Motor neuron (in vitro differentiated cells): ENCODE measurements at regions not wholly inside any gene's neighbourhood (a gene's known extent, or its start where the extent isn't known, plus 50 kb on each side); places are given as distances from the start of the nearest gene placed in this dataset.
"Not testable (repeated sequence)": the region's sequence is repeated elsewhere in the genome, so short reads cannot be mapped to it uniquely, and the experiment has no call there.

Source experiments
- ATAC-seq, 8 experiments: fragments of 200-7000 bp; cut with Tn5 transposase; replicated peaks in 6 of 8; 2 replicates each; pipeline ENCODE4 v1.8.0; 2021; ENCODE audit warnings: mild to moderate bottlenecking in 8 of 8, moderate library complexity in 8 of 8
- H3K27ac ChIP-seq, 2 donors: fragments of 250-450 bp; sonication (Bioruptor Pico); 2 replicates each; pipeline ENCODE4 v1.9.0; 2021; ENCODE audit warnings: antibody characterized with exemption in 2 of 2, mild to moderate bottlenecking in 2 of 2, moderate library complexity in 1 of 2
- H3K4me1 ChIP-seq, 2 donors: fragments of 250-450 bp; sonication (Bioruptor Pico); replicated peaks in 1 of 2; 2 replicates each; pipeline ENCODE4 v1.6.1; 2021; ENCODE audit warnings: antibody characterized with exemption in 2 of 2, mild to moderate bottlenecking in 2 of 2, moderate library complexity in 1 of 2
- H3K4me3 ChIP-seq, 5 donors: fragments of 250-450 bp; sonication (Bioruptor Pico); 2 replicates each; pipeline ENCODE4 v1.9.0; 2021; ENCODE audit warnings: antibody characterized with exemption in 5 of 5, mild to moderate bottlenecking in 5 of 5, moderate library complexity in 4 of 5
- WGBS, 10 experiments: fragments of 450-650 bp; shearing (Covaris generic); methylation state at CpG; one replicate each; pipeline ENCODE4 v1.0.0; 2022; 5-methylcytosine and 5-hydroxymethylcytosine counted together
- in situ Hi-C, 9 experiments: fragments of 400-800 bp; cut with MboI; loops; one replicate each; pipeline ENCODE4 v1.15.0; 2021; ENCODE audit warnings: low sequenced_read_pairs in 9 of 9, low pct_unique_long_range_greater_than_20kb in 2 of 9; ENCODE audit not compliant: unreplicated experiment in 9 of 9

DNA sequence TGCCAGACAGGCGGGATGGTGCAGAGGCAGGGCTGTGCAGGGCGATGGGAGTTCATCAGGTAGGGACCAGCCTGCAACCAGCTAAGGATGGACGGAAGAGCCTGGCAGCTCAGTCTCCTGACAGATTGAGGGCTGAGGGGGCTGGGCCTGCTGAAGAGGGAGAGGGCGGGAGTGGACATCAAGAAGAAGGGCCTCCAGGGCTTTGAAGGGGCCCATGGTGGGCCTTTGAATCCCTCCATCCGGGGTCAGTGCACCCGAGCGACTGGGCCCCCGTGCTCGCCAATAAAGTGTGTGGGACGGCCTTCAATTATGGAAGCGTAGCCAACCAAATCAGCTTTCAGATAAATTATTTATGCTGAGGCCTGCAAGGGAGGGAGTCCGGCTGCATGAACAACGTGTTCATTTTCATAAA is 431.2 kb downstream of the RPS24 start:
- Histone ChIP-seq H3K4me3 (no peak overlapping the region), H3K27ac (peak overlapping the region; percentile 86 to 91), H3K4me1 (peaks cover 26 to 31% of the 10 kb centered on the region in 2 donors)
- ATAC-seq, result peak in 5 of 8 experiments; percentile 93 to 94 (median 94)
- in situ Hi-C loops, result no loop called here
- WGBS, 10 experiments, result 0 to 80% (median 40%) methylated on average over 1 to 5 of the region's 13 CpGs; no CpG with 5 or more reads in 6 of the 10 experiments

DNA sequence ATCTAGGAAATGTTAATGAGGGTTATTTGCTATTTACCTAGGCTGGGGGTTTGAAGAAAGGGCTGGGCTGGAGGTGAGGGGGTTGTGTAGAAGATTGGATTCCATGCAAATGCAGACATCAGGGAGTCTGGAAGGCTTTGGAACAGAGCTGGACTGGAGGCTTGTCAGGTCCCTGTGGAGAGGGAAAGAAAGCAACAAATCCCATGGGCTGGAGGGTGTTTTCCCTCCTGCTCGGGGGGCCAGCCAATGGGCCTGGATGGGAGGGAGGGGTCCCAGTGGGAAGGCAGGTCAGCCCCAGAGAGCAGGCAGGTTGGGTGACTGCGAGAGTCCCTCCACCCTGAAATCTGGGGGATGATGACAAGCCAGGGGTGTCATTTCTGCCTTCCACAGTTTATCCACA is 431.8 kb downstream of the RPS24 start:
- 40 to 60% methylated on average over 1 of the region's 2 CpGs; no CpG with 5 or more reads in 8 of the 10 experiments for WGBS, 10 experiments
- H3K27ac ChIP-seq, result peak overlapping the region; percentile 86 to 91
- peak in 5 of 8 experiments; percentile 41 to 55 (median 48) for ATAC-seq

DNA sequence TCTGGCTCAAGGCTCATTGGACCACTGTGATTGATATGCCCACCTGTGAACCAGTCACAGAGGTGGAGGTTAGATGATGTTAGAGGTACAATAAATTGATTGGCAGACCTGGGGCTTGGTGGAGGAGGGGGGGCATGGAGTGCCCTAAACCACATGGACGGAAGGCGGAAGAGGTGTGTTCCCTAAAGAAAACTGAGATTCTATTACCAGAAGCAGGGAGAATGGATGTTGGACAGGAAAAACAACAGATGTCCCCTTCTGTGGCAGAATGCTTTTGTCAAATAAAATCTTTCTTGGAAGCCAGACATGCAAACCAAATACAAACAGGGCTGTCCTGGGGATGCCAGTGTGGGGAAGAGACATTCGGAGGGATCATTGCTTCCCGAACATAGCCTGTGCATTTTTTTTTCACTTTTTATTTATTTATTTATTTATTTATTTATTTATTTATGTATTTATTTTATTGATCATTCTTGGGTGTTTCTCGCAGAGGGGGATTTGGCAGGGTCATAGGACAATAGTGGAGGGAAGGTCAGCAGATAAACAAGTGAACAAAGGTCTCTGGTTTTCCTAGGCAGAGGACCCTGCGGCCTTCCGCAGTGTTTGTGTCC is 433.9 kb downstream of the RPS24 start:
- Histone ChIP-seq H3K27ac (no peak overlapping the region), H3K4me3 (no peak overlapping the region), H3K4me1 (peaks cover 36 to 38% of the 10 kb centered on the region in 2 donors)
- WGBS, 10 experiments, result 53 to 100% (median 100%) methylated on average over 1 to 3 of the region's 7 CpGs; no CpG with 5 or more reads in 3 of the 10 experiments
- no peak for ATAC-seq
- in situ Hi-C loops, result no loop called here

More for the DNA sequence above, 431.8 kb downstream of the RPS24 start:
- in situ Hi-C loops, result no loop called here
- Histone ChIP-seq H3K4me3 (no peak overlapping the region), H3K4me1 (peaks cover 26 to 31% of the 10 kb centered on the region in 2 donors)

DNA sequence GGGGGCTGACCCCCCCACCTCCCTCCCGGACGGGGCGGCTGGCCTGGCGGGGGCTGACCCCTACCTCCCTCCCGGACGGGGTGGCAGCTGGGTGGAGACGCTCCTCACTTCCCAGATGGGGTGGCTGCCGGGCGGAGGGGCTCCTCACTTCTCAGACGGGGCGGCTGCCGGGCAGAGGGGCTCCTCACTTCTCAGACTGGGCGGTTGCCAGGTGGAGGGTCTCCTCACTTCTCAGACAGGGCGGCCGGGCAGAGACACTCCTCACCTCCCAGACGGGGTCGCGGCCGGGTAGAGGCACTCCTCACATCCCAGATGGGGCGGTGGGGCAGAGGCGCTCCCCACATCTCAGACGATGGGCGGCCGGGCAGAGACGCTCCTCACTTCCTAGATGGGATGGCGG is 435.1 kb downstream of the RPS24 start:
- ATAC-seq, H3K27ac ChIP-seq, in situ Hi-C loops, H3K4me3 ChIP-seq: not testable (repeated sequence)
- peaks cover 46 to 47% of the 10 kb centered on the region in 2 donors for H3K4me1 ChIP-seq
- WGBS, 10 experiments, result no CpG with 5 or more reads among the region's 26 CpGs

DNA sequence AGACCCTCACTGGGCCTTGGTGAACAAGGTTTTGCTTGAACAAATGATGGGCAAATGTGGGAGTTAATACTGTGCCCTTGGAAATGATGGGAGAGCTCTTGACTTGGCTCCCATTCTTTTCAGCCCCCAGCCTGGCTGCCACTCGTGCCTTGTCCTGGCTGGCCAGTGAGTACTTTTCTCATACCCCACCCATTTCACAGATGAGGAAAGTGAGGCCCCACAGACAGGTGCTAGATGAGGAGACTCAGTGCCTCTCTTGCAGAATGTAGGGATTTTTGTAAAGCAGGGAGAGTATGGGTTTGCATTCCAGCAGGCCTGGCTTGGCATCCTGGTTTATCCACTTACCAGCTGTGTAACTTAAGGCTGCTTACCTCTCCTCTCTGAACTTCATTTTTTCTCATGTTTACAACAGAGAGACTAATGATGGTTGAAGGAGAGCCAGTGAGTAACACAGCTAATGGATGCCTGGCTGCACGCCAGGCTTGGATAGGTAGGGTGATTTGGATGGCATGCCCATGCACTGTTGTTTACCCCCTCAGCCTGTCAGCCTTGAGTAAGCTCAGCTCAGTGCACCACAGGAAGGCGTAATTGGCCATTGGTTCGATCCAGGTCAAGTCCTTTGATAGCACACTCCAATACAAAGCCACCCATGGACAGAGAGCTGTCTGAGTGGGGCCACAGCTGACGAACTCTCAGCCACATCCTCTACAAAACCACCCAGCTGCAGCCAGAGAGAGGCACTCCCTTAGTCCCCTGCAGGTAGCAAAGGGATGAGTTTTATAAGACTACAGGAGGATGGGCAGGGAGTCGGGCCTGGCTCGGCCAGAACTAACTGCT is 436.8 kb downstream of the RPS24 start:
- WGBS, 10 experiments, result 20 to 94% (median 66%) methylated on average over 1 to 5 of the region's 7 CpGs; no CpG with 5 or more reads in 2 of the 10 experiments
- H3K27ac ChIP-seq, result no peak overlapping the region
- peaks cover 32 to 36% of the 10 kb centered on the region in 2 donors for H3K4me1 ChIP-seq
- no peak for ATAC-seq
- in situ Hi-C loops, result no loop called here
- H3K4me3 ChIP-seq, result no peak overlapping the region

DNA sequence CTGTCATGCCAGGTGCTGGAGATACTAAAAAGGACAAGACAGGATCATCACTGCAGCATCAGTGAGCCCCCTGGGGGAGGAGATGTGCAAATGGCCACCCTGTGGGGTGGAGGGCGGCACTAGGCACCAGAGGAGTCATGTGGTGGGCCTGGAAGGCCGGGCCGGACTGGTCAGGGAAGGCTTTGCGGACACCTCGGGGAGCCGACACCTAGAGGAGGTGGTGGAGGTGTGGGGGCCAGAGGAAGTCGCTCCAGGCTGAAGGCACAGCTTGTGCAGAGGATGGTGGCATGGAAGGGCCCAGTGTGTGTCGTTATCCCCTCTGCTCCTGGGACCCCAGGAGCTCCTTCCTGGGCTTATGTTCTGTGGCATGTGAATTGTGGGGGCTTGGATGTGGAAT is 437.7 kb downstream of the RPS24 start:
- in situ Hi-C loops, result no loop called here
- ATAC-seq, result no peak
- no peak overlapping the region for H3K4me3 ChIP-seq
- peaks cover 31 to 37% of the 10 kb centered on the region in 2 donors for H3K4me1 ChIP-seq
- 80 to 100% methylated on average over 1 to 5 of the region's 8 CpGs; no CpG with 5 or more reads in 8 of the 10 experiments for WGBS, 10 experiments
- H3K27ac ChIP-seq, result peak overlapping the region; percentile 5 to 47

DNA sequence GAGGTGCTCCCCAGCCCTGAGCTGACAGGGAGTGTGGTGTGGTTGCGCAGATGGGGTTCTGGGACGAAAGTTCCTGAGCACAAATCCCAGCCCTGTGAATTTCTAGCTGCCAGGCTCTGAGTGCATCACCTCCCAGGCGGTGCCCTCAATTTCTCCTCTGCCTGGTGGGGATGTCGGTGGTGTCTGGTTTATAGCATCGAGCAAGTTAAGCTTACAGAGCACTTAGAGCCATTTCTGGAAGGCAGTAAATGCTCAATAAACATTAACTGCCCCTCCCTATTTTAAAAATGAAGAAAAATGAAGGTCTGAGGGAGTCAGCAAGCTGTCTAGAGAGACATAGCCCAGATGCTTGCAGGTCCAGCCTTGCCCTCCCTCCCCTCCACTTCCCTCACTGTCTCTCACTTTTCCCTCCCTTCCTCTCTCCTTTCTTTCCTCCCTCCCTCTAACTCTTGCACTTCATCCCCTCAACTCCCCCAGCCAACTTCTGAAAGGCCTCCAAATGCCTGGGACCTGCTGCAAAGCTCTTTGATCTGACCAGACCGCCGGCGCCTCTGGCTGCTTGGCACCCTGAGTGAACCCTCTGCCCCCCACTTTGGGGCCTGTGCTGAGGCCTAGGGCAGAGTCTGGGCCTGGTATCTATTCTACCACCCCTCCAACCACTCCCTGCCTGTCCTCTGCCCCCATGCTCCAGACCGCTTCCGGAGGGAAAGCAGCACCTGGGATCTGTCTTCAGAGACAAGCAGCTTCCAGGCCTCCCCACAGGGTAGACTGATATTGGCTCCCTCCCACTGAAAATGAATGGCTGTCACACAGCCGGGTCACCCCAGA is 438.3 kb downstream of the RPS24 start:
- in situ Hi-C loops, result no loop called here
- 0 to 90% (median 71%) methylated on average over 1 to 2 of the region's 11 CpGs; no CpG with 5 or more reads in 6 of the 10 experiments for WGBS, 10 experiments

DNA sequence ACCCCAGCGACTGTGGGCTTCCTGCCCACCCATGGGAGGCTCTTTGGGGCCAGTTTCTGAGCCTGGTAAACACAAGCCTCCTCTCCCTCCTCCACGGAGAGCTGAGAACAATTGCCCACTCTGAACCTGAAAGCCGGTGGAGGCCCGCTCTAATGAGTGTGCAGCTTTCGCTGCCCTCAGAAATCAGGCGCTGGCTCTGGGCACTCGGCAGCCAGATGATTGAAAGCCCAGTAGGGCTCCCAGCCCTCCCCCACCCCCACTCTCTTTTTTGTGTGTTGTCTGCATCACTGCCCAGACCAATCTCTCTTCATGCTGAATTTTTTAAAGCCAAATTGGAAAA is 438.9 kb downstream of the RPS24 start:
- H3K27ac ChIP-seq, result peak overlapping the region; percentile 64 to 78
- H3K4me1 ChIP-seq, result peaks cover 28 to 41% of the 10 kb centered on the region in 2 donors
- ATAC-seq, result peak in 5 of 8 experiments; percentile 76 to 90 (median 86)
- in situ Hi-C loops, result no loop called here
- WGBS, 10 experiments, result 0 to 81% (median 32%) methylated on average over 1 to 4 of the region's 7 CpGs; no CpG with 5 or more reads in 5 of the 10 experiments
- no peak overlapping the region for H3K4me3 ChIP-seq

More for the DNA sequence above, 438.3 kb downstream of the RPS24 start:
- Histone ChIP-seq H3K27ac (peak overlapping the region; percentile 64 to 78), H3K4me1 (peaks cover 28 to 41% of the 10 kb centered on the region in 2 donors), H3K4me3 (no peak overlapping the region)
- ATAC-seq, result peak in 5 of 8 experiments; percentile 30 to 59 (median 55)

DNA sequence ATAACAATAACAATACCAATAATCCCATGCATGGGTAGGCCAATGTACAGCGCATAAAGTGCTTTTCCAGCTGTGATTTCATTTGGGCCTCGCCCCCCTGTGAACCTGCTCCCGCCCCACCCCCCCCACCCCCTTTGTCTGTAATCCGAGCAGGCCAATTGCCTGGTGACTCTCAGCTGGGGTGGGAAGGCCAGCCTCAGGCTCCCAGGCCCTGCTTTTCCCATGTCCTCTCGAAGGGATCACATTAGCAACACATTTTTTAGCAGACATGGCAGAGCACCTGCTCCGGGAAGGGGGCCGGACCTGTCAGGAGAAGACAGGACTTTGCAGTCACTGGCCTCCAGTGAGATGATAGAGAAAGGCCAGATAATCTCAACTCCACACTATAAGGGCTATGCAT is 439.3 kb downstream of the RPS24 start:
- 6 to 50% (median 22%) methylated on average over 3 of the region's 7 CpGs; no CpG with 5 or more reads in 7 of the 10 experiments for WGBS, 10 experiments
- in situ Hi-C loops, result no loop called here
- peak in 2 of 8 experiments; percentile 6 to 18 for ATAC-seq
- H3K4me1 ChIP-seq, result peaks cover 28 to 41% of the 10 kb centered on the region in 2 donors
- H3K27ac ChIP-seq, result peak overlapping the region; percentile 25 to 66
- H3K4me3 ChIP-seq, result no peak overlapping the region

DNA sequence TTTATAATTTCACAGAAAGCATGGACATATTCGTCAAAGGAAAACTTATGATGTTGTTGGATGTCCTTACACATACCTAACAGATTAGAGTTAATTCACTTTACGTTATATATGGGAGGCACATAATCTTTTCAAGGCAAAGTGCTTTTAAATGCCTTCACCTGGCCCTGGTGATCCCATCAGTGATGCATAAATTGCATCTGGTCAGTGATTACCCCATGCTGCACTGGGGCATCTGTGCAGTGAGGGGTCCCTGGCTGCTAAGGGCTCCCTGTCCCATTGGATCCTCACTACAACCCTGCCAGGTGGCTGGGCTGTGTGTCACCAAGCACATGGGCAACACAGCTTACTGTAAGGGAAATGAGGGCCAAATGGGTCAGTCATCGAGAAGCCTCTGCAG is 441.1 kb downstream of the RPS24 start:
- H3K4me1 ChIP-seq, result peaks cover 28 to 41% of the 10 kb centered on the region in 2 donors
- no peak overlapping the region for H3K4me3 ChIP-seq
- WGBS, 10 experiments, result 56 to 96% (median 89%) methylated on average over 2 to 3 of the region's 3 CpGs; no CpG with 5 or more reads in 1 of the 10 experiments
- ATAC-seq, result no peak
- no peak overlapping the region for H3K27ac ChIP-seq
- in situ Hi-C loops, result no loop called here

DNA sequence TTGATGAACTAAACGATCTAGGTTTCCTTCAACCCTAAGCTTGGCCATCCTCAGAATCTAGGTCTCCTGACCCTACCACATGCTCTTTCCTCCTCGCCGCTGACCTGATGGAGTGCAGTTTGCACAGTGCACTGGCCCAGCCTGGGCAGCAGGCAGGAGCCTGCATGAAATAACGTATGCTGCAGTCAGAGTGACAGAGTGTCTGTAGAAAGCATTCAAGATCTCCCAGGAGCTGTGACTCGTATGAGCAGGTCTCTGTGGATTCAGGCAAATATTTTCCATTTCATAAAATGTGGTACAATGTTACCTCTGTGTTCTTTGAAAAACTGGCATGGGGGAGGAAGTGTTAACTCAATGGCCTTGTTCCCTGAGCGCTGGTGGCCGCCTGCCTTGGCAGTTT is 441.8 kb downstream of the RPS24 start:
- ATAC-seq, result peak in 5 of 8 experiments; percentile 42 to 86 (median 59)
- Histone ChIP-seq H3K4me3 (no peak overlapping the region), H3K4me1 (peaks cover 28 to 41% of the 10 kb centered on the region in 2 donors), H3K27ac (peak overlapping the region in 1 of 2 donors; percentile 17)
- WGBS, 10 experiments, result 67 to 100% (median 84%) methylated on average over 1 to 7 of the region's 7 CpGs; no CpG with 5 or more reads in 2 of the 10 experiments
- in situ Hi-C loops, result no loop called here

DNA sequence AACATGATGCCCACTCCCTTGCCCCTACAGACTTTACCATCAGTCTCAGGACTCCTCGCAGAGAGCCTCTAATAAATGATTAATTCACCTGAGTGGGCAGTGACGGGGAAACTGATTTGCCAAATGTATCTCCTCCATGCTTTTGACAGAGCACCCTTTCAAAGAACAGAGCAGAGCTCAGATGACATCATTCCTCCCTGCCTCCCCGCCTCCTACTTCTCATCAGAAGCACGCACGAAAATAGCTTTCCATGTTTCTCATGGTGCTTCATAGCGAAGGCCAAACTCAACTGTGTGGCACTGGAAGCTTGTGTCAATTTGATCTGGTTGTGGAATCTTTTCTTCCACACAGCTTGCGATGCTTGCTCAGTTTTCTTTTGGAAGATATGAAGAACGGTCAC is 442.5 kb downstream of the RPS24 start:
- no peak overlapping the region for H3K4me3 ChIP-seq
- no peak overlapping the region for H3K27ac ChIP-seq
- ATAC-seq, result peak in 3 of 8 experiments; percentile 14 to 54 (median 35)
- peaks cover 24 to 38% of the 10 kb centered on the region in 2 donors for H3K4me1 ChIP-seq
- 59 to 96% (median 81%) methylated on average over 3 to 8 of the region's 8 CpGs; no CpG with 5 or more reads in 5 of the 10 experiments for WGBS, 10 experiments
- in situ Hi-C loops, result no loop called here
